Upper lobe of left lung (tissue), 4 donors: ENCODE measurements at regions not wholly inside any gene's neighbourhood (a gene's known extent, or its start where the extent isn't known, plus 50 kb on each side); places are given as distances from the start of the nearest gene placed in this dataset.

Experiments used
- CTCF ChIP-seq, 6 experiments: fragments of 450-650 bp in 4 of 6; fragments of 200-600 bp in 2 of 6; sonication (generic) in 2 of 6; IDR thresholded peaks; one replicate each; pipeline ENCODE4 v1.5.1; 2016 to 2019; ENCODE audit warnings: antibody characterized with exemption in 6 of 6
- POLR2A ChIP-seq, 4 donors: fragments of 450-650 bp; IDR thresholded peaks; one replicate each; pipeline ENCODE4 v1.5.1; 2016 to 2017; ENCODE audit warnings: antibody characterized with exemption in 4 of 4, mild to moderate bottlenecking in 2 of 4
- POLR2AphosphoS5 ChIP-seq, 2 donors: sonication (generic); formaldehyde crosslinking; IDR thresholded peaks; one replicate each; pipeline ENCODE4 v1.5.1; 2017; ENCODE audit warnings: antibody characterized with exemption in 2 of 2

GRCh38 chr12:25617991-25618390 is 64.9 kb upstream of the LMNTD1 start:
- TF ChIP-seq CTCF (IDR thresholded peaks at IDR 0.05) (no peak), POLR2AphosphoS5 (IDR thresholded peaks at IDR 0.05) (no peak), POLR2A (IDR thresholded peaks at IDR 0.05) (no peak)
